T1000 (cell line): ENCODE measurements at regions not wholly inside any gene's neighbourhood (a gene's known extent, or its start where the extent isn't known, plus 50 kb on each side); places are given as distances from the start of the nearest gene placed in this dataset.
"Not testable (repeated sequence)": the region's sequence is repeated elsewhere in the genome, so short reads cannot be mapped to it uniquely, and the experiment has no call there.

ENCODE experiments used
- DNase-seq: peaks from one replicate; lab custom pipeline; 2025; ENCODE audit warnings: mixed read lengths; lab: John Stamatoyannopoulos, UW

GRCh38 chr21:13303763-13304162 is 305.8 kb upstream of the POTED start:
- not testable (repeated sequence) for DNase-seq

- not testable (repeated sequence) for DNase-seq
Observed at GRCh38 chr21:13304901-13305300, 304.7 kb upstream of the POTED start.

GRCh38 chr21:13310120-13310519 is 299.5 kb upstream of the POTED start:
- DNase-seq, result not testable (repeated sequence)

GRCh38 chr21:13310570-13311524 is 298.7 kb upstream of the POTED start:
- DNase-seq, result not testable (repeated sequence)

GRCh38 chr21:13318718-13319117 is 290.9 kb upstream of the POTED start:
- not testable (repeated sequence) for DNase-seq

- DNase-seq, result not testable (repeated sequence)
Observed at GRCh38 chr21:13321919-13322318, 287.7 kb upstream of the POTED start.

GRCh38 chr21:13340670-13341234 is 268.8 kb upstream of the POTED start:
- DNase-seq, result not testable (repeated sequence)

GRCh38 chr21:13351521-13351920 is 258.1 kb upstream of the POTED start:
- not testable (repeated sequence) for DNase-seq

GRCh38 chr21:13360175-13360574 is 249.4 kb upstream of the POTED start:
- DNase-seq, result not testable (repeated sequence)

- DNase-seq, result no peak
Observed at GRCh38 chr21:13368200-13368599, 241.4 kb upstream of the POTED start.

GRCh38 chr21:13372721-13373120 is 236.9 kb upstream of the POTED start:
- DNase-seq, result not testable (repeated sequence)

- DNase-seq, result not testable (repeated sequence)
Observed at GRCh38 chr21:13378943-13379342, 230.6 kb upstream of the POTED start.

GRCh38 chr21:13379566-13379965 is 230.0 kb upstream of the POTED start:
- DNase-seq, result not testable (repeated sequence)

- DNase-seq, result not testable (repeated sequence)
Observed at GRCh38 chr21:13380561-13380960, 229.0 kb upstream of the POTED start.

GRCh38 chr21:13384143-13384542 is 225.4 kb upstream of the POTED start:
- DNase-seq, result not testable (repeated sequence)

GRCh38 chr21:13409184-13409583 is 200.4 kb upstream of the POTED start:
- DNase-seq, result not testable (repeated sequence)

GRCh38 chr21:13435863-13436262 is 173.7 kb upstream of the POTED start:
- not testable (repeated sequence) for DNase-seq

- DNase-seq, result not testable (repeated sequence)
Observed at GRCh38 chr21:13447767-13448166, 161.8 kb upstream of the POTED start.

- peak; percentile 23 for DNase-seq
Observed at GRCh38 chr21:13463562-13463961, 146.0 kb upstream of the POTED start.
